ENCODE measurements at regions not wholly inside any gene's neighbourhood (a gene's known extent, or its start where the extent isn't known, plus 50 kb on each side); places are given as distances from the start of the nearest gene placed in this dataset.

DNA sequence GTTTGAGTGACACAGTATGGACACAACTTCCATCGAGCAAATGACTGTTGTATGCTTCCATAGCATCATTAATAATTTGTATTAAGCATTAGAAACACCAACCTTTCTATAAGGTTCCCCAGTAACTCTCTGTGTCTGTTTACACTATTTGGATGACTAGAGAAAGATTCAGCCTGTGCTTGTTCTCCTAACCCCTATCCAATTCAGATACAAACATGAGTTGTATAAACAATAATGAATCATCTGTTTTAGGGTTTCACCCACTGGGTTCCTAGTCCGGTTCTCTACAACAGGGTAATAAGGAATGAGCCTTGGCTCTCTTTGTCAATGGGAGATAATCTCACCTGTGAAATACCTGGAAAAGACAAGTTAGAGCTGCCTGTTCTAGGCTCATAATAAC lies 894.1 kb upstream of the PIK3C3 start:
- TF ChIP-seq POLR2A (IDR thresholded peaks at IDR 0.05): no peak
- TF ChIP-seq, protein P1, sequence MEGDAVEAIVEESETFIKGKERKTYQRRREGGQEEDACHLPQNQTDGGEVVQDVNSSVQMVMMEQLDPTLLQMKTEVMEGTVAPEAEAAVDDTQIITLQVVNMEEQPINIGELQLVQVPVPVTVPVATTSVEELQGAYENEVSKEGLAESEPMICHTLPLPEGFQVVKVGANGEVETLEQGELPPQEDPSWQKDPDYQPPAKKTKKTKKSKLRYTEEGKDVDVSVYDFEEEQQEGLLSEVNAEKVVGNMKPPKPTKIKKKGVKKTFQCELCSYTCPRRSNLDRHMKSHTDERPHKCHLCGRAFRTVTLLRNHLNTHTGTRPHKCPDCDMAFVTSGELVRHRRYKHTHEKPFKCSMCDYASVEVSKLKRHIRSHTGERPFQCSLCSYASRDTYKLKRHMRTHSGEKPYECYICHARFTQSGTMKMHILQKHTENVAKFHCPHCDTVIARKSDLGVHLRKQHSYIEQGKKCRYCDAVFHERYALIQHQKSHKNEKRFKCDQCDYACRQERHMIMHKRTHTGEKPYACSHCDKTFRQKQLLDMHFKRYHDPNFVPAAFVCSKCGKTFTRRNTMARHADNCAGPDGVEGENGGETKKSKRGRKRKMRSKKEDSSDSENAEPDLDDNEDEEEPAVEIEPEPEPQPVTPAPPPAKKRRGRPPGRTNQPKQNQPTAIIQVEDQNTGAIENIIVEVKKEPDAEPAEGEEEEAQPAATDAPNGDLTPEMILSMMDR (IDR thresholded peaks at IDR 0.05 in 8 of 11, conservative IDR thresholded peaks at IDR 0.05 in 3 of 11): no peak
- TF ChIP-seq POLR2AphosphoS5 (IDR thresholded peaks at IDR 0.05): no peak
